RCC 7860 (cell line): ENCODE measurements at regions not wholly inside any gene's neighbourhood (a gene's known extent, or its start where the extent isn't known, plus 50 kb on each side); places are given as distances from the start of the nearest gene placed in this dataset.

Experiments
- DNase-seq: peaks from one replicate; pipeline ENCODE4 v3.0.0-alpha.2; 2015; ENCODE audit warnings: low spot score
- FAIRE-seq: peaks from 2 replicates; lab custom pipeline; 2012; peaks lifted over from hg19 to GRCh38; lab: Jason Lieb, UNC

DNA sequence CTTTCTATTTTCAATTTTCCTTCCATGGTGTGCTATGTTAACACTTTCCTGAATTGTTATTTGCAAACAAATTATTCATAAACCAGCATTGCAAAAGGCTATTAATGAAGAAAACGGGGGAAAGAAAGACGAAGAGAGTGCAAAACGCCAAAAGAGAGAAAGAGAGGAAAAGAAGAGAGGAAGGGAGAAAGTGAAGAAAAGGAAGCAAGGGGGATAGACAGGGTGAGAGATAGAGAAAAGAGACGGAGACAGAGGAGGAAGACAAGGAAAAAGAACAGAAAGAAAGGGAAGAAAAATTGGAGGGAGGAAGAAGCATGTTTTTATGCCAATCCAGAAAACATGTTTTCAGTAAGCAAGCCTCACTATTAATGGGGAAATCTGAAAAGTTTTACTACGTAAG lies 310.6 kb downstream of the TFEC start:
- DNase-seq (no peak), FAIRE-seq (no peak)

DNA sequence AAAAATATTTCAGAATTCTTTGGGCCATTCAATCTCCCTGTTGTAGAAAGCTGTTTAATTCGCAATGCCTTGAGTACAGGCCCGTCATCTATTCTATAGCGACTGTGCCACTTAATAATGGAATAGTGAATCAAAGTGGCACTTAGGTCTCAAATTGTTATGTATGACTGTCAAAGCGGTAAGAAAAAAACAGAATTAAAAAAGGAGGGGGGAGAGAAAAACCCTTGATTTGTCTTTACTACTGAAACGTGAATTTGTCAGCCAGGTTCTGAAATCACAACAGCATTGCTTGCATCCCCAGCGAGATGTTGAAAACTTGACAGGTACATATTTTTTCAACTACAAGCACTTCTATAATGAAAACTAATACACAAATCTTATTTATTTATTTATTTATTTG lies 320.9 kb downstream of the TFEC start:
- DNase-seq: no peak
- FAIRE-seq: no peak

DNA sequence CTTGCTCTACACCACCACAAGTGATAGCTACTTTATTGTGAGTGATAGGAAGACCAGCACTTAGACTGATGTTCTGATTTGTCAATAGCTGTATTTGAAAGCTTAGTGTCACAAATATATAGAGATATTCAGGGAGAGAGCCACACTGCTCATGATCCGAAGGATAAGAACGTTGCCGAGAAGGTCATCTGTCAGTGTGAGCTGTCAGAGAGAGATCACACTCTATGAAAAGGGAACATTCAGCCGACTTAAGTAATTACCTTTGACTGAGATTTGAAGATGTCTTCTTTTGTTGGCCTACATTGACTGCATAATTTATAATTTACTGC lies 322.6 kb downstream of the TFEC start:
- FAIRE-seq: no peak
- no peak for DNase-seq

DNA sequence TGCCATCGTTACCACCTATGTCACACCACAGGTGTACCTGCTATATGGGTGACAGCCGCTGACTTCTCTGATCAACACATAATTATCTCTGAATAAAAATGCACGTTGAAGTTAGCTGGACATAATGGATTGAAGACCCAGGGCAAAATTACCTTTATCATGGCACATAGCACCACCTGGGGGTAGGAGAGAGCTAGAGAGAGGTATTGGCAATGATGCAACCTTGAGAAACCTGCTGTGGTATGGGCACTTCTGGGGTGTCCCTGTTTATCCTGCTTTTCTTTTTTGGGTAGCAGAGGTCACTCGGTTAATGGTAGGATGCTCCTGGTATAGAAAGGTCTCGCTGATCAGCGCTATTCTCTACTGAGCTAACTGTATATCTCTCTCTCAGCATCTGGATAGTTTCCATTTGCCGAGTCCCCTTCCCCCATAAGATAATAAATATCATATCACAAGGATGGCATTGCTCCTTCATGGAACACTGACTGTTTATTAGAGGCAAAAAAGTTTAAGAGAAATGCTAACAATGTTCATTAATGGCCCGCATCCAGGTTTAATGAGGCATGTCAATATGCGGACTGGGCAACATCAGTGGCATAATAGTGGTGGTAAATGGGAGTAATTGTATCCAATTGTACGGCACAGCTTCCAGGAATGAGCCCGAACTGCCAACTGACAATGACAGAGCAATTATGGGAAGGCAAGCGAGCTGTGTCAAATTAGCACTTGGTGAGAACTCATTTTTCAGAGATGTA lies 323.1 kb downstream of the TFEC start:
- FAIRE-seq (no peak), DNase-seq (no peak)

DNA sequence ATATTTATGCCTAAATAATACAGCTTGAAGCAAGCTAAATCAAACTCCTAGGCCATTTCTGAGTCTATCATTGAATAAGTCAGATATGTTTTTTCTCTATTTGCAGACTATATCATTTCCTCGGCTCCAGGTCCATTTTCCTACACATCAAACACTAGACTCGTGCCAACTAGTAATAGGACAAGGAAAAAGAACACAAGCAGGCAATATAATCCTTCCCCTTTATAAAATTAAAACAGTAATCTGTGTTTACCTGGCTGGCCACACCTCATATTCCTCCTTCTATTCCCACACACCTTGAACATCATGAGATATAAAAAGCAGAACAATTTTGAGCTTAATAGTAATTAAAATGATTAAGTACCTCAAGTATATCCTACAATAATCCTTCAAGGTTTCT lies 325.7 kb downstream of the TFEC start:
- FAIRE-seq (no peak), DNase-seq (no peak)

DNA sequence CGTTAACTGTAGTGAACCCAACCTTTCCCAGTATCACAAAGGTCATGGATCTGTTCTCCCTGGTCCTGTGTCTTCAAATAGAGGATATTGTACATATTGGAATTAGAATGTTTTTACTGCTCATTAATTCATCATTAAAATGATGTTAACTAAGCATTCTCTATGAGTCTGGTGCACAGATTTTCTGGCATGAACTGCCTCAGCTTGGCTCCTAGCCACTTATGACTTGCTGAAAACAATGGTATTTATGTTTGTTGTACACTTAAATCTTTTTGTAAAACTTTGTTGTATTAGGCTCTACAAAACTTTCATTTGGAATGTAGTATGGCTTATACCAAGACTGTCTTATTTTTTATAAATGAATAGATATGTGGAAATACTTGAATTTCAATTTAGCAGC lies 329.4 kb downstream of the TFEC start:
- FAIRE-seq (no peak), DNase-seq (no peak)

DNA sequence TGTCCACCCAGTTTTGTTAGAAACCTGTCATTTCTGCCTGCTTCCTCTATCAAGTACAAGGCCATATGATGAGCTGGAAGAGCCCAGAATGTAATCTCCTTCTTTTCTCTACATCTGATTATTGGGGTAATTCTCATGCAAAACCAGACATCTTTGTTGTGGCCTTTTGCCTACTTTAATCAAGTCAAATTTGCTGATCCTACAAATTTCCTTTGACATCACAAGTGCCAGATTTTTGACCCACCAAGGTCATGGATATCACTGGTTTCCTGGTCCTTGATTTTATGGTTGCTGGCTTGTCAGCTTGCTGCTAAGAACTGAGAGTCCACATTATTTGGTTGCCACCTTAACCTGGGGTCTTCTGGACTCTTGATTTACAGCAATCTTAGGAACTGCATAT lies 336.1 kb downstream of the TFEC start:
- FAIRE-seq (no peak), DNase-seq (no peak)

DNA sequence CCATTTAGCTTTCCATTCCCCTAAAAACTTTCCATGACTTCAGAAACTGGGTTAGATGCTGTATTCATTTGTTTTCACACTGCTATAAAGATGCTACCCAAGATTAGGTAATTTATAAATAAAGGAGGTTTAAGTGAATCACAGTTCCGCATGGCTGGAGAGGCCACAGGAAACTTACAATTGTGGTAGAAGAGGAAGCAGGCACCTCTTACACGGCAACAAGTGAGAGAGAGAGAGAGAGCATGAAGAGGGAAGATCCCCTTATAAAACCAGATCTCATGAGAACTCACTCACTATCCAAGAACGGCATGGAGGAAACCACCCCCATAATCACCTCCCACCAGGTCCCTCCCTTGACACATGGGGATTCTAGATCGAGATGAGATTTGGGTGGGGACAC lies 336.8 kb downstream of the TFEC start:
- FAIRE-seq: peak; percentile 44
- peak; percentile 18 for DNase-seq

DNA sequence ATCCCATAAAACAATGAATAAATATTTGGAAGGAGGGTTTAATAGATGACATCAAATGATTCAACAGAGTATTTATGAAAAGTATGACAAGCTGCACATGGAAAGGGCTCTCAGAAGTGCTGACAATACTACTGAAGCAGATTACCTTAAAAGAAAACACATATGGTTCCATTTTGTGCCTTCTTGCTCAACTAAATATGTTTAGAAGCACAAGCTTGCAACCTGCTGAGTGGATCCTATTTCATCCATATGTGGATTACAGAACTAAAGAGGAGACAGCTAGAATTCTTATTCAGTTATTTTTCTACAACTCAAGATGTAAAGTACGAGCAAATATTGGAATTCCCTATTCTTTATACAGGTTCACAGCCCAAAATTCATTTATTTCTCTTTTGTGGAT lies 340.6 kb downstream of the TFEC start:
- no peak for FAIRE-seq
- no peak for DNase-seq

DNA sequence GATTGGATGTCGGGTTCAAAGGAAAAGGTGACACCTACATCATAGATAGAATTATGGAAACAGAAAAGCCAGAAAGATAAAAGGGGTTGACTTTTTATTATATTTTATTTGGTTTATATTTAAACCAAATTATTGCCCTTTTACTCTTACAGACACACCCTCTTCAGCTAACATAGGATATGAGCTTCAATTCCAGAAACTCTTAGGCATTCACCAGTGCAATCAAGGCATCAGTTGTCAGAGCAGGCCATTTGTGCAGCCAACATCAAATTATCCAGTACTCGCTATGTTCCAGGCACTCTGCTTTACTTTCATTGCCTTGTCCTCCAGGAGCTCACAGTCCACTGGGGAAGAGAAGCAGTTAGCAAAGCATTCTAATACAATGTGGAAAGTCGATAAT lies 347.5 kb downstream of the TFEC start:
- FAIRE-seq: no peak
- DNase-seq: no peak

DNA sequence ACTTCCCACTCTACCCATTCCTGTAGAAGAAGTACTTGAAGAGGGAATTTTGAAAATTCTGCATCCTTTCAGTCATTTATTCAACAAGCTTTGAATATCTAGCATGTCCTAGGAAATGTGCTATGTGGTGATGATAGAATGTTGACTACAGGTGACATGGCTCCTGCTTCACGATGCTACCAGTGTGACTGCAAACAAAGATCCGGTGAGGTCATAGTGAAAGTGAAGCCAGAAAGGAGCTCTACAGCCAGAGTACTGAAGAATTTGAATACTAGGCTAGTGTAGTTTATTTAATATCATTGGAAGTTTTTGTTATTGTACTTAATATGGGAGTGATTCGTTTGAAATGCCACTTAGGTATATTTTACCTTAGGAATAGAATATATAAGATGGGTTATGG lies 348.1 kb downstream of the TFEC start:
- DNase-seq: no peak
- FAIRE-seq: no peak

DNA sequence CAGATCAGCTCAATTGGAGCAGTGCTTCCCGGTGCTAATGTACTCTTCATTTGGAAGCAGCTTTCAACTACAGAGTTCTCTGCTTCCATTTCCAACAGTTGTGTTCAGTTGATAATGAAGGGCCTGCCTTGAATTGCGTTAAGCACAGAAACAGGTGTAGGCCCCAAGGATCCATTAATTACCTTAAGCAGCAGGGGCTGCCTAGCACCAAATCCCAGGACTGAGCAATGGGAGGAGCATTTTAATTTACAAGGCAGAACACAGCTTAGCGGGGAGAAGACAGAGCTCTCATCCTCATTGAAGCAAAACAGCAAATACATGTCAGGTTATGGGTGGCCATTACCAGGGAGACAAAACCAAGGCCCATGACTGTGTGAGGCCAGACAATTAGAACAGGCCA lies 349.6 kb downstream of the TFEC start:
- DNase-seq (no peak), FAIRE-seq (no peak)

DNA sequence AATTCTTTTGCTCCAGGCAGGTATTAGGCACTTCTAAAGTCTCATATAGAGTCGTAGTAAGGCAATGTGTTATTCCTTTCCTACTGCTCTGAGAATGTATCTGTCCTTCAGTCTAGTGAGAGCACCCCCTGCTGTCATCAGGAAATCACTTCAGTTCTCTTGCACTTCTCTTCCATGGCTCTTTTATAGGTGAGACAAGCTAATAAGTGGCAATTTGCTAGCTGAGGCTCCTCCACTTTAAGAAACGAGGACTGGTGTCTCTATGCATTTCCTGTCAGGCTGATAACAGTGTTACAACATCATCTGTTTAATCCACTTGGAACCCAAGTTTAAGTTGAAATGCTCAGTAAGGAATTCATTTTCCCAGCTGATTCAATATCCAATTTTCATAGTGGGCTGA lies 350.6 kb downstream of the TFEC start:
- FAIRE-seq (no peak), DNase-seq (peak; percentile 35)

DNA sequence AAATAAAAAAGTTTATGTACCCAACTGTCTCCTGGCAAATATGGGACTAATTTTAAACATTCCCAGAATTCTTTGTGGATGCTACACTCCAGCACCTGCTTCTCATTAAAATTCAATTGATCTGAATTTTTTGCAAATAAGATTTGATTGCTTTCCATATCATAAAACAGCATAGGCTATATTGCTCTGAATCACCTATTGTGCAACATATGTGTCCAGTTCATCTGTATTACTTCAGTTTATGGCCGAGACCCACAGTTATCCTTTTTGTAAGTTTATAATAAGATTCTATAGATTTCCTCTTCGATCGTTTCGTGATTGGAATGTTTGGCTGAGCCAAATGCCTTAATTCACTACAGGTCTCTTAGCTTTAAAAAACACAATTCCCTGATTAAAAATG lies 351.1 kb downstream of the TFEC start:
- DNase-seq: no peak
- FAIRE-seq: no peak

DNA sequence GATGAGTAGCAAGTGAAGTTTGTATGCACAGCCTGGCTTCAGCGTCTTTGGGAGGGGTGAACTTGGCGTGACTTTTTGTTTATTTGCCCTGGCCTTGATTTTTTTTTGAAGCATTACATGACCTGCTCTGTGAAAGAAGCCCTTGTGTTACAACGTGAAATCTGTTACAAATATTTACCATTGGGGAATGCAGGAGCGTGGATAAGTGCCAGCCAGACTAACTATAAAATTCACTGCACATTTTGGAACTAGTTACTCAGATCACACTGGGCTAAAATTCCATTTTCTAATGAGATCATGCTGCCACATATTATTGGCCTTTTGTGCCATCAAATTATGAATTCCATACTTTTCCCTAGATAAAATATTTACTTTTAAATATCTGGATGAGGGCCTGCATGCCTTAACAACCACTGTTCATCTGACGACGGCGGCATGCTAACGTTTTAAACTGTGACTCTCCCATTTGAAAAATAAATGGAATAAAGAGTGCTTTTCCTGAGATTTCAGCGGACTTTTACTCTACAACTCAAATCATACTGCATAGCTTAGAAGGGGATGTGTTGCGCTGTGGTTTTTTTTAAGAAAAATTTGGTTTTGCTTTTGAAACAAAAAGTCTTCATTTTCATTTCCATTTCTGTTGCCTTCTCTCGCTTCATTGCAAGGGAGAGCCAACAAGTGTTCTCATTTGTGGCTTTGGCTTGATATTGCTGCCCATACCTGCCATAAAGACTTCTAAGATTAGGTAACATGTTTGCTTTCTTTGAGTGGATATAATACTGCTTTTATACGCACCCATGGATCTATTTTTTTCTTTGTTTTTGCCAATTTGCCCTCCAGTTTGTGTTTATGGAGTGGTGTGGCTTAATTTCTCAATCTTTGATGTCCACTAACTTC lies 352.2 kb downstream of the TFEC start:
- DNase-seq: no peak
- FAIRE-seq: no peak

DNA sequence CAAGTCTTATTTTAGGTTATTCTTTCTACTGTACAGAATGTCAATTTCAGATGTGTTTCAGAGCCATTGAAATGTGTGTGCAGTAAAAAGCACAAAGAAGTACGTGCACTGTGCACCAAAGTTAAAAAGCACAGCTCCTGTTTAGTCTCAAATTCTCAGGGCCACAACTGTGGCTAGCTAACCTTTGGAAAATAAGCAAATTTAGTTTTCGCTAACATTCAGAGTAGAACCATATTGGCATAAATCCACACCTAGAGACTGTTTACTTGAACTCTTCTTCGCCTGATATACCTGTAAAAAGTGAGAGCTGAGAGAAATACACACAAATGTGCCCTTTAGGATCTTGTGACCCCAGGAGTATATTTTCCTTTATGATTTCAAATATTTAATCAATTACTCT lies 353.9 kb downstream of the TFEC start:
- DNase-seq: no peak
- no peak for FAIRE-seq

DNA sequence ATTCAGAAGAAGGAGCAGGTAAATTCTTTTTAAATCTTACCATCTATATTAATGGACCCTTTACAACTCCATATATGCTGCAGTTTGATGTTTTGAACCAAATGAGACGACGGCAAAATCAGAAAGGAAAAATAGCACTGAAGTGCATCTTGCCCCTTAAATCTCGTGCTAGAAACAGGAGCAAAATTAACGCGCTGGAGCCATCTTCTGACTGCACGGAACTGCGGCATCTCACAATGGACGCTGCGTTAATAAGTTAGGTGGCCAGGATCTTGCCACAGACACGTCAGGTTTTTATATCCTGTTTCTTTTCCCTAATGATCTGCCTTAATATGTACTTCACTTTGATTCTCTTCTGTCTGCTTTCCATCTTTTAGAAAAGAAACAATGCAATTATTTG lies 354.5 kb downstream of the TFEC start:
- FAIRE-seq (no peak), DNase-seq (peak; percentile 33)

DNA sequence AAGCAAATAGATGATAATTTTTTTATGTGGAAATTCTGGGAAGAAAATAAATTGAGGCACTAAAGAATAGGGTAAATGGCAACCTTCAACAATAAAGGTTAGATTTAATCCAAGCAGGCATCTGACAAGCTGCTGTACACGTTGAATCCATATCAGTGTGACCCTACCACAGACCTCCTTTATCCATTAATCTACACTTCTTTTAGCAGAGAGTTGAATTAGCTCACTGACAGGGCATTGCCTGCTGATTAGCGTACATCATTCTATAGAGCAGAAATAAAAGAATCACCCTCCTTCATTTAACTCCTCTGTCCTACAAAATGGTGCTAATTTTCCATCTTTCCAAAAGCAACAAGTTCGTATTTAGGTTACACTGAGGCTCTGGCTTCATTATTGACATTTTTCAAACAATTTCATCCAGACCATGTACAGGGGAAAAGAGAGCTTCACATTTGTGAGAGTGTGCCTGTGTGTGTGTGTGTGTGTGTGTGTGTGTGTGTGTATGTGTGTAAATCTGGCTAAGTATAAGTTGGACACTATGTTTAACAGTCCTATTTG lies 356.0 kb downstream of the TFEC start:
- FAIRE-seq (no peak), DNase-seq (no peak)

DNA sequence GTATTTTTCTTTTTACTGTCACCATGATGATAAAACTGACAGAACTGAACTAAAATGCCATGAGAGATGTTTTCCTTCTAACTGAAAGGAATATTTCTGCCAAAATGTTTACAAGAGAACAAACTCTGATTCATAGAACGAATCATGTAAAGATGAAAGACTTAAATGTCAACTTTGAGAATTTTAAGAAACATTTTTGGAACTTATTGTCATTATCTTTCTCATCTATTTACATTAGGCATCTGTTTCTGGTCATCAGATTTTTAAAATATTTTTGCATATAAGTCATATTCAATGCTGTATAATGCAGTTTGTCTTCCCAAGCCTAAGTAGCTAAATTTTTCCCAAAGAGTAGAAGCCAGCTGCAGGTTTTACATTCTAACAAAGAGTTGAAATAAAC lies 358.5 kb downstream of the TFEC start:
- DNase-seq (no peak), FAIRE-seq (no peak)

DNA sequence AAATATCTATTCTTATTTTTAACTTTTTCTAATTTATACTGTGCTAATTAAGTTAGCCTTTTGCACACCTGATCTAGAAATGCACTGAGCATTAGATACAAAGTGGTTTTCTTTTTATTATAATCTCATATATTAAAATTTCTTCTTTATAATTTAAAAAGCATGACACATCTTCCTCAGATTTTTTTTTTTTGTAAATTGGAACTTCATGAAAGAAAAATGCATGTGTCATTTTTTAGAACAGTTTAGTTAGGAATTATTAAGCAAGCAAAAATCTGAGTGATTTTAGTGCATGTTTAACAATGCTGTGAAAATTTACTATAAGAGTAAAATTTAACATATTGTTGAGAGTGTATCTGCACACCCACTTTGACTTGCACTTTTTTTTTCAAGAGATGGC lies 367.9 kb downstream of the TFEC start:
- DNase-seq (no peak), FAIRE-seq (peak; percentile 52)

DNA sequence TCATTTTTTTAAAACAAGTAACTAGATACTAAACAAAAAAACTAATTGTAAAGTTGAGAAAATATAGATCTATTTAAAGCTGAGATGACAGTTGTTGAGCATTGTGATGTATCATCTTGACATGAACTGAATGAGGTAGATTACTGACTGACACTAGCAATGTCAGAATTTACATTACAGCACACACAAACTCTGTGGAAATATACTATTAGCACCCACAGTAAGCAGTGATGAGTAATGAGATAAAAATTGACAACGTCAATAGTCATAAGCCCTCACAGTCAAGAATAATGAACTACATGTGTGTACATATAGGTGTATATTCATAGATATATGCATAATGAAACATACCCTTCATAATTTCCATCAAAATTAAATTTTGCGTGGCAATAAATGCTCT lies 368.4 kb downstream of the TFEC start:
- DNase-seq (no peak), FAIRE-seq (no peak)

DNA sequence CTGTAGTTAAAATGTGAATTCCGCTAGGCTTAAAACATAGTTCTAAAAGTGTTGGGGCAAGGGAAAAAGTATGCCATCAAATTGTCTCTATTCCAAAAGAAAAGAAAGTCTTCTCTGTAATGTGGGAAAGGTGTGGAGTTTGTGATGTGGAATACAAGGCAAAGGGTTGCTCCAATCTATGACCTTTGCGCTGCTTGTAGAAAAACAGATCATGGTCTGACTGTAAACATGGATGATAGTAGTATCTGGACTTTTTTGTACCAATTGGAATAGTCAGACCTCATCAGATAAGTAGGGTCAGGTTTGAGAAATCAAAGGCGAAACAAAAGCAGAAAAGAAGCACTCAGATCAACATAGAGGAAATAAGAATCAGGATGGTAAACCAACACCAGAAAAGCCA lies 372.3 kb downstream of the TFEC start:
- FAIRE-seq (no peak), DNase-seq (no peak)
